Lung (tissue), 11 donors: ENCODE measurements at regions not wholly inside any gene's neighbourhood (a gene's known extent, or its start where the extent isn't known, plus 50 kb on each side); places are given as distances from the start of the nearest gene placed in this dataset.
A peak's percentile ranks its signal among the peaks of the same experiment; 100 is the strongest.
"Not testable (repeated sequence)": the region's sequence is repeated elsewhere in the genome, so short reads cannot be mapped to it uniquely, and the experiment has no call there.

ENCODE experiments used
- ATAC-seq: fragments of 200-7000 bp; cut with Tn5 transposase; one replicate; pipeline ENCODE4 v1.9.1; 2020; ENCODE audit warnings: moderate number of reproducible peaks; ENCODE audit not compliant: insufficient read depth, low FRiP score
- DNase-seq, 3 donors: peaks; one replicate each; pipeline ENCODE4 v3.0.0-alpha.2; 2013 to 2017
- H3K27ac ChIP-seq, 2 donors: one replicate each; pipeline ENCODE4 v1.5.1; 2013; ENCODE audit warnings: mild to moderate bottlenecking in 2 of 2, moderate library complexity in 2 of 2, control low read depth in 1 of 2, inconsistent platforms in 1 of 2, low read depth in 1 of 2, low read length in 1 of 2
- H3K27me3 ChIP-seq, 3 donors: one replicate each; pipeline ENCODE4 v1.5.1; 2013; ENCODE audit warnings: low read length in 2 of 3; ENCODE audit not compliant: control insufficient read depth in 3 of 3, insufficient read depth in 3 of 3
- H3K36me3 ChIP-seq, 4 donors: one replicate each; pipeline ENCODE4 v1.5.1; 2013; ENCODE audit warnings: low read length in 4 of 4, mild to moderate bottlenecking in 1 of 4, moderate library complexity in 1 of 4; ENCODE audit not compliant: control insufficient read depth in 4 of 4, insufficient read depth in 4 of 4
- H3K4me1 ChIP-seq, 5 donors: one replicate each; pipeline ENCODE4 v1.5.1; 2013; ENCODE audit warnings: low read length in 5 of 5, mild to moderate bottlenecking in 2 of 5, moderate library complexity in 1 of 5; ENCODE audit not compliant: control insufficient read depth in 5 of 5, insufficient read depth in 5 of 5
- H3K4me3 ChIP-seq: one replicate; pipeline ENCODE4 v1.5.1; 2013; ENCODE audit warnings: mild to moderate bottlenecking, control low read depth, moderate library complexity
- H3K9ac ChIP-seq, 2 donors: one replicate each; pipeline ENCODE4 v1.5.1; 2013; ENCODE audit warnings: low read length in 2 of 2, control low read depth in 1 of 2; ENCODE audit not compliant: insufficient read depth in 1 of 2
- H3K9me3 ChIP-seq, 4 donors: one replicate each; pipeline ENCODE4 v1.5.1; 2013; ENCODE audit warnings: low read length in 3 of 4, mild to moderate bottlenecking in 1 of 4, moderate library complexity in 1 of 4; ENCODE audit not compliant: control insufficient read depth in 4 of 4, insufficient read depth in 3 of 4
- WGBS, 2 donors: extraction: QIAGEN DNeasy Blood & Tissue Kit; methylation state at CpG; one replicate each; pipeline ENCODE4 v1.1.7; 2013; 5-methylcytosine and 5-hydroxymethylcytosine counted together
- TF ChIP-seq, protein P1 (sequence below): IDR thresholded peaks from 2 replicates; pipeline ENCODE4 v1.5.1; 2012; ENCODE audit warnings: mild to moderate bottlenecking; ENCODE audit errors: control extremely low read depth, extremely low read depth
- donor health status: control.
- donor health status: control.
- donor health status: Bipolar disorder and iron deficiency.
- donor health status: healthy.
- donor health status: DM: yes; HTN: yes; CAD: no.

DNA sequence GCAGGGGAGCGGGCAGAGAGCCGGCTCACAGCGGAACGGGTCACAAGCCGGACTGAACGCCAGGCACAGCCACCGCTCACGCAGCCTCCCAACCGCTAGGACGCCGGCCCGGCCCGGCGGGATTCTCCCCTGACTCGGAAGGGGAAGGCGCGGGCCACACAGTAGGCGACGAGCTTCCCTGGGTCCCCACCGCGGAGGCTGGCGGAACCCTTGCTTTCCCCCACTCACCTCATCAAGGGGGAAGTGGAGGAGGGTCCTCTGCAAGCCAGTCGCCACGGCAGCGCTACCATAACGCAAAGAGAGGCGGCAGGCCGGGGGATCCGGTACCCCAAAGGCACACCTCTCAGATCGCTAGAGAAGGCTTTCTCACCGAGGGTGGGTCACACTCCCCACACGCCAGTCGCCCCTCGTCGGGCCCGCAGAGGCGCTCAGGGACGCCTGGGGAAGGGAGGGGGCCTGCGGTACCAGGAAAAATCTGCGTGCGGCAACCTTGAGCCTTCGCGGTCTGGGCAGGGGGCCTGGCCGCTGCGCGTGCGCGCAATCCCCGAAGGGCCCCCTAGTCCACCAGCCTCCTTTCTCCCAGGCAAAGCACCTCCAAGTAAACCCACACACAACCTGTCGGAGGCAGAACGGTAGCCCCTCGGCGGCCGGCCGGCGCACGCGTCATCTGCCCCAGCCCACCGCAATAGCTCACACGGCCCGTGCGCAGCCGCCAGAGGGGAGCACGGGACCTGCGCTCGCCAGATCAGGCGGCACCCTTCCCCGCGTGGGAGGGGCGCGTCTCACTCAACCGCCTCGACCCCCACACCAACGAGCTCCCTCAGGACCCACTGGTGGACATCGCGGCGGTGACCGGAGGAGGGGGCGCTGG is 95.8 kb upstream of the ANKRD30BL start:
- WGBS, 2 donors = 5 to 8% methylated on average over 75 to 79 of the region's 79 CpGs
- not testable (repeated sequence) for ATAC-seq, H3K36me3 ChIP-seq, H3K4me1 ChIP-seq, H3K27ac ChIP-seq, H3K4me3 ChIP-seq, H3K9ac ChIP-seq
- peaks cover 0 to 14% (median 4%) of the 10 kb centered on the region in 3 donors for H3K27me3 ChIP-seq
- DNase-seq = peak in 2 of 3 donors; percentile 18 to 42
- peaks cover 0 to 21% (median 0%) of the 10 kb centered on the region in 4 donors for H3K9me3 ChIP-seq

DNA sequence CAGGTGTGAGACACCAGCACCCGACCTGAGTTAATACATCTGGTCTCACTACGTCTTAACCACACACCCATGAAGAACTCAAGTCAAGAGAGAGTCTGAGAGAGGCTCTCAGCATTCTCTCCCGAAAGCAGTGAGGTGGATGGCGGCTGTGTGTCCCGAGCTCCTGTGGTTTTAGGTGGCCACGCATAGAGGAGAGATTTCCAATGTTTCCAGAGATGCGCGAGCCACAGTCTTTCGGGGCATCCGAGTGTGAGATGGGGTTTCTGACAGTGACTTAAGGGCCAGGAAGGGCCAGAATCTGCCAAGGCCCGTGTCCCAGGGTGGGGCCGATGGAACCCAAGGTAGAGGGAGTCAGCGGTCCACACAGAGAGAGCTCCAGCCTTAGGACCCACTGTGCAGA is 97.5 kb upstream of the ANKRD30BL start:
- peaks cover 0 to 20% (median 0%) of the 10 kb centered on the region in 4 donors for H3K9me3 ChIP-seq
- H3K4me1 ChIP-seq, H3K27ac ChIP-seq, H3K36me3 ChIP-seq, H3K9ac ChIP-seq, H3K4me3 ChIP-seq, ATAC-seq, DNase-seq: not testable (repeated sequence)
- H3K27me3 ChIP-seq = peaks cover 0 to 14% (median 4%) of the 10 kb centered on the region in 3 donors
- whole genome bisulfite sequencing, 2 donors = 91 to 93% methylated on average over 13 of the region's 13 CpGs

DNA sequence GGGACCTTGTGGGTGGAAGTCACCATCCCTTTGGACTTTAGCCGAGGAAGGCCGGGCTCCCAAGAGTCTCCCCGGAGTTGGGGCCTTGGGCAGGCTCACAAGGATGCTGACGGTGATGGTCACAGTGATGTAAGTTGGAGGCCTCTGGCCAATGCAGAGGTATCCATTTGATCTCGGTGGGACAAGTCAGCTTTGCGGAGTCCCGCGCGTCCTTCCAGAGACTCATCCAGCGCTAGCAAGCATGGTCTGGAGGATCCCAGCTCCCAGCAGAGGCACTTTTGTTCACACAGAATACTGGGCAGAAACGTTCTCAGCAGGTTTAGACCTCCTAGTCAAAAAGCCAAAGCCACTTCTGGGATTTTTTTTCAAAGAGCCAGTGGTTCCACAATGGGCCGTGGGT is 103.8 kb upstream of the ANKRD30BL start:
- not testable (repeated sequence) for H3K27ac ChIP-seq, H3K4me1 ChIP-seq, H3K27me3 ChIP-seq, DNase-seq, H3K9me3 ChIP-seq, H3K9ac ChIP-seq, ATAC-seq, H3K4me3 ChIP-seq, H3K36me3 ChIP-seq
- 91% methylated on average over 12 of the region's 12 CpGs for WGBS, 2 donors

DNA sequence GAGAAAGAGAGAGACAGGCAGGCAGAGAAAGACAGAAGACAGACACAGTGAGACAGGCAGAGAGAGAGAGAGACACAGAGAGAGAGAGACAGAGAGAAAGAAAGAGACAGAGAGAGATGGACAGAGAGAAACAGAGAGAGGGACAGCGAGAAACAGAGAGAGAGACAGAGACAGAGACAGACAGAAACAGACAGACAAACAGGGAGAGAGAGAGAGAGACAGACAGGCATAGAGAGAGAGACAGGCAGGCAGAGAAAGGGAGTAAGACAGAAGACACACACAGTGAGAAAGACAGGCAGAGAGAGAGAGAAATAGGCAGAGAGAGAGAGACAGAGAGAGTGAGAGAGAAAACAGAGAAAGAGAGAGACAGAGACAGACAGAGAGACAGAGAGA is 105.3 kb upstream of the ANKRD30BL start:
- Histone ChIP-seq H3K36me3 (no peaks in the 10 kb centered on the region), H3K27ac (no peak overlapping the region), H3K9me3 (peaks cover 0 to 2% (median 0%) of the 10 kb centered on the region in 4 donors), H3K27me3 (peaks cover 0 to 7% (median 5%) of the 10 kb centered on the region in 3 donors), H3K4me3 (no peak overlapping the region), H3K9ac (peak overlapping the region in 1 of 2 donors; percentile 42), H3K4me1 (peaks cover 0 to 5% (median 0%) of the 10 kb centered on the region in 5 donors)
- WGBS, 2 donors = 84 to 87% methylated on average over 1 of the region's 1 CpG
- TF ChIP-seq, protein P1, sequence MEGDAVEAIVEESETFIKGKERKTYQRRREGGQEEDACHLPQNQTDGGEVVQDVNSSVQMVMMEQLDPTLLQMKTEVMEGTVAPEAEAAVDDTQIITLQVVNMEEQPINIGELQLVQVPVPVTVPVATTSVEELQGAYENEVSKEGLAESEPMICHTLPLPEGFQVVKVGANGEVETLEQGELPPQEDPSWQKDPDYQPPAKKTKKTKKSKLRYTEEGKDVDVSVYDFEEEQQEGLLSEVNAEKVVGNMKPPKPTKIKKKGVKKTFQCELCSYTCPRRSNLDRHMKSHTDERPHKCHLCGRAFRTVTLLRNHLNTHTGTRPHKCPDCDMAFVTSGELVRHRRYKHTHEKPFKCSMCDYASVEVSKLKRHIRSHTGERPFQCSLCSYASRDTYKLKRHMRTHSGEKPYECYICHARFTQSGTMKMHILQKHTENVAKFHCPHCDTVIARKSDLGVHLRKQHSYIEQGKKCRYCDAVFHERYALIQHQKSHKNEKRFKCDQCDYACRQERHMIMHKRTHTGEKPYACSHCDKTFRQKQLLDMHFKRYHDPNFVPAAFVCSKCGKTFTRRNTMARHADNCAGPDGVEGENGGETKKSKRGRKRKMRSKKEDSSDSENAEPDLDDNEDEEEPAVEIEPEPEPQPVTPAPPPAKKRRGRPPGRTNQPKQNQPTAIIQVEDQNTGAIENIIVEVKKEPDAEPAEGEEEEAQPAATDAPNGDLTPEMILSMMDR = no peak
- DNase-seq (no peak), ATAC-seq (no peak)

DNA sequence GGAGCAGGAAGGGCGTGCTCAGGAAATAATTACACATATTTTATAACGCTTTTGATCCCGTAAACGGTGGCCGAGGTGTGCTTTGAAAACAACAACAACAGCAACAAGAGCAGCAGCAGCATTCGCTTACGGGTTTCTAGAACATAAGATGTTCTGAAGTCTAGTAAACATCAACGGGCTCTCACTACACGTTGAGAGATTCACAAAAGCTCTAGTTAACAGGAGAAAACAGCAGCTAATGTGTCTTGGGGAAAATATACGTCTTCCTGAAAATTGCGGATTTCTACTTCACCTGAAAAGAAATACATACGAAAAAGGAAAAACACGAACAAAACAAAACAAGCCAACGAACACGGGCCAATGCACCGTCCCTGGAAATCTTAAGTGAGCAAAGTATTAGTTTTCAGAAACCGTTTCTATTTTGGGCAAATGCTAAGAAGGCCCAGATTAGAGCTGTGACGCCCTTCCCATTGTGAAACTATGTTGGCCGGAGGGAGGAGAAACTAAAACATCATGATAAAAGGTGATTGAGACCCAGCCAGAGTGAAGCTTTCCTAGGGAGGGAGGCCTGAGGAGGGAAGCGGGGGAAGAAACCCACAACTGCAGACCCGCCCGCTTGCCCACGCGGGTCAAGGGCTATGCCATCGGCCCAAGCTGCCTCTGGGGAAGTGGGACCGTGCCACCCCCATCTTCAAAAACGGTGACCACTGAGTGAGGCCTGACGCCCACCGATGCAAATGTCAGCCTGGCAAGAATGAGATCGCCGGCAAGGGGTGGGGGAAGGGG is 105.9 kb upstream of the ANKRD30BL start:
- H3K27me3 ChIP-seq, H3K9me3 ChIP-seq, H3K27ac ChIP-seq, H3K4me3 ChIP-seq, ATAC-seq, H3K4me1 ChIP-seq, H3K36me3 ChIP-seq: not testable (repeated sequence)
- DNase-seq = peak; percentile 46 to 75 (median 75)
- WGBS, 2 donors = 13 to 16% methylated on average over 28 to 31 of the region's 31 CpGs
- peak overlapping the region in 1 of 2 donors; percentile 42 for H3K9ac ChIP-seq

DNA sequence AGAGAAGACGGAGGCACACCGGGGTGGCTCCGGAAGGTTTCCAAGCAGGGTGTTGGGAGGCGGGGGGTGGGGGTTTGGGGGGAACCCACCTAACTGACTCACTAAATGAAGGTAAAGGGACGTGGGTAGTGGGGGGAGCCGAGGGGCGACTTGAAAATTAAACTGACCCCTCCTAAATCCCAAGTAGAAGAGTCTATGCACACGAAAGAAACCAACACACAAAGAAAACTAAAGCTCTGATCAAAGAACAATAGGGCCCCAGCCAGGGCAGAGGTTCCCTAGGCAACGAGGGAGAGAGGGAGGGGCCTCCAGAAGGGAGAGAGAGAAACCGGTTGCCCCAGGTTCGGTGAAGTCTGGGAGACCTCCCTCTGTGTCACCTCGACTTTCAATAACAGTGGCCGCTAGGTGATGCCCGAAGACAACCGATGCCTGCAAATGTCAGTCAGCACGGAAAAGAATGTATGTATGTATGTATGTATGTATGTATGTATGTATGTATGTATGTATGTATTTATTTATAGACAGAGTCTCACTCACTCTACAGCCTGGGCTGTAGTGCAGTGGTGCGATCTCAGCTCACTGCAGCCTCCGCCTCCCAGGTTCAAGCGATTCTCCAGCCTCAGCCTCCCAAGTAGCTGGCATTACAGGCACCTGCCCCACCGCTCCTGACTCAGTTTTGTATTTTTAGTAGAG is 106.7 kb upstream of the ANKRD30BL start:
- H3K36me3 ChIP-seq, H3K27ac ChIP-seq, H3K4me1 ChIP-seq, H3K4me3 ChIP-seq, ATAC-seq, H3K27me3 ChIP-seq, H3K9ac ChIP-seq, H3K9me3 ChIP-seq: not testable (repeated sequence)
- WGBS, 2 donors = 17 to 18% methylated on average over 17 to 20 of the region's 20 CpGs
- peak; percentile 85 to 89 (median 89) for DNase-seq
